GM23248 (cell line): ENCODE measurements at regions not wholly inside any gene's neighbourhood (a gene's known extent, or its start where the extent isn't known, plus 50 kb on each side); places are given as distances from the start of the nearest gene placed in this dataset.

Experiments used
- EZH2 ChIP-seq: fragments of 200-600 bp; sonication (generic); IDR thresholded peaks from 2 replicates; pipeline ENCODE4 v1.6.1; 2018; ENCODE audit warnings: antibody characterized with exemption, mild to moderate bottlenecking; ENCODE audit not compliant: insufficient read depth, poor library complexity, severe bottlenecking
- EZH2phosphoT487 ChIP-seq: fragments of 200-600 bp; sonication (generic); IDR thresholded peaks from 2 replicates; pipeline ENCODE4 v1.6.1; 2018; ENCODE audit warnings: antibody characterized with exemption, moderate library complexity, mild to moderate bottlenecking, low read depth; ENCODE audit not compliant: insufficient read depth

DNA sequence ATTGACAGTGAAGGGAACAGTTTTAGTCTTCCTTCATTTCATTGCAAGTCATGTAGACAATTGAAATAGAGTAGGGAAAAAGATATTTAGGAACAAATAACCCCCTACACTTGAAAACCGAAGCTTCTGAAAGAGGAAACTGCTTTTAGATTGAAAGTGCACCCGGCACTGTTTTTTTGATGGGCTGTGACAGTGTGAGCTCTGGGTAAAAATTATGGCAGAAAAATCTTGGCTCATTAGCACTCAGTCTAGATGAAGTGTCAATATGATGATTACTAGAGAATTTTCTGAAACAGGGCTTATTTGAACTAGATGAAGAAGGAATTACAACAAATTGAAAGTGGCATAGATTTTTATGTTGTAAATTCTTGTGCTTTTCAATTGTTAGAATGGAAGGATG lies 1132.4 kb downstream of the RAPGEF2 start:
- TF ChIP-seq EZH2 (no peak), EZH2phosphoT487 (no peak)
